ENCODE measurements at regions not wholly inside any gene's neighbourhood (a gene's known extent, or its start where the extent isn't known, plus 50 kb on each side); places are given as distances from the start of the nearest gene placed in this dataset.

GRCh38 chrX:115459883-115460880 lies 100.8 kb upstream of the PLS3 start:
- DNase-seq (ENCODE audit: low spot score) = no peak
- TF ChIP-seq, protein P1, sequence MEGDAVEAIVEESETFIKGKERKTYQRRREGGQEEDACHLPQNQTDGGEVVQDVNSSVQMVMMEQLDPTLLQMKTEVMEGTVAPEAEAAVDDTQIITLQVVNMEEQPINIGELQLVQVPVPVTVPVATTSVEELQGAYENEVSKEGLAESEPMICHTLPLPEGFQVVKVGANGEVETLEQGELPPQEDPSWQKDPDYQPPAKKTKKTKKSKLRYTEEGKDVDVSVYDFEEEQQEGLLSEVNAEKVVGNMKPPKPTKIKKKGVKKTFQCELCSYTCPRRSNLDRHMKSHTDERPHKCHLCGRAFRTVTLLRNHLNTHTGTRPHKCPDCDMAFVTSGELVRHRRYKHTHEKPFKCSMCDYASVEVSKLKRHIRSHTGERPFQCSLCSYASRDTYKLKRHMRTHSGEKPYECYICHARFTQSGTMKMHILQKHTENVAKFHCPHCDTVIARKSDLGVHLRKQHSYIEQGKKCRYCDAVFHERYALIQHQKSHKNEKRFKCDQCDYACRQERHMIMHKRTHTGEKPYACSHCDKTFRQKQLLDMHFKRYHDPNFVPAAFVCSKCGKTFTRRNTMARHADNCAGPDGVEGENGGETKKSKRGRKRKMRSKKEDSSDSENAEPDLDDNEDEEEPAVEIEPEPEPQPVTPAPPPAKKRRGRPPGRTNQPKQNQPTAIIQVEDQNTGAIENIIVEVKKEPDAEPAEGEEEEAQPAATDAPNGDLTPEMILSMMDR (IDR thresholded peaks at IDR 0.05; ENCODE audit: extremely low read depth, missing control alignments) = no peak

DNA sequence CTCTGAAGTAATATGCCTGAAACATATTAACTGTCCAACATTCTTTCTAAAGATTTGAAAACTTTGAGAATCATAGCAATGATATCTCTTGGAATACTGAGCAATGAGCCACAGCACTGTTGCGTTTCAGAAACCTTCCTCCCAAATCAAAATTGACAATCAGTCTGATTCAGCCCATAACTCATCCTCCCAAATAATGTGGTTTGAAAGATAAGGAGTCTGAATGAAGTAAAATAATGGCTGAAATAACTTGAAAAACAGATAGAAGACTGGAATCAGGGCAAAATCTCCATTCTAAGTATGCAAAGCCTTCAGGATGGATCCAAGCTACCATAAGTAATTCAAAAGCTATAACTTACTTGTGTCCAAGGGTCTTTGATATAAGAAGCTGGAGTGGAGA lies 98.6 kb upstream of the PLS3 start:
- no peak for DNase-seq (ENCODE audit: low spot score)
- TF ChIP-seq, protein P1 (IDR thresholded peaks at IDR 0.05; ENCODE audit: extremely low read depth, missing control alignments) = no peak

DNA sequence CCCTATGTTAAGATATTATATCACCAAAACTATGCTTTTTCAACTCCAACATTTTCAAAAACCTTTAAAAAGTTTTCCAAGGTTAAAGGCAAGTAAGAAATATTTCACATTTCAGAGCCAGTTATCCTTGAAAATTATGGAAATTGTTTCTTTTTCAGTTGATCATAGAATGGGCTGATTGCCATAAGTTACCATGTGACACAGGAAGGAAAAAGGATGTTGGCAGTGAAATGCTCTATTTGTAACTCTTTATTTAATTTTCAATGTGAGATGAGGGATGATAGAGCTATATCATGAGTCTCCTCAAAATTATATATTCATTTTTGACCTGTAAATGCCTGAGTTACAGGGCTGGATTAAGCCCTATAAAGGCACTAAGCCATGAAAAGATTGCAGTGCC lies 93.0 kb upstream of the PLS3 start:
- TF ChIP-seq, protein P1 (IDR thresholded peaks at IDR 0.05; ENCODE audit: extremely low read depth, missing control alignments) = no peak
- no peak for DNase-seq (ENCODE audit: low spot score)

- TF ChIP-seq, protein P1 (IDR thresholded peaks at IDR 0.05; ENCODE audit: extremely low read depth, missing control alignments) = no peak
- no peak for DNase-seq (ENCODE audit: low spot score)
Observed at GRCh38 chrX:115472131-115472530, 88.8 kb upstream of the PLS3 start.

- TF ChIP-seq, protein P1 (IDR thresholded peaks at IDR 0.05; ENCODE audit: extremely low read depth, missing control alignments) = no peak
- DNase-seq (ENCODE audit: low spot score) = no peak
Observed at GRCh38 chrX:115486510-115486909, 74.5 kb upstream of the PLS3 start.

DNA sequence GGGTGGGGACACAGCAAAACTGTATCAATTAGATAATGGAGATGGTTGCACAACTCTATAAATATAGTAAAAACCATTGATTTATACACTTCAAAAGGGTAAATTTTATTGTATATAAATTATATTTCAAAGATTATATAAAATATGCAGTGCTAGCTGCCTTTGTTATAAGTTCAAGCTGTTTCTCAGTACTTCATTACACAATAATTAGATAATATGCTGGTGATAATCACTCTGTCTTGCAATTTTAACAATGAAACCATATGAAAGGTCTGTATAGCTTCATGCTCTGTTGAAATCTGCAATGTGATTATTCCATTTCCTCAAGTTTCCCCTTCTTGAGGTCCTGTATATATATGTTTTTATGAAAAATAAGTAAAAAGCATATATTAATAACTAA lies 73.4 kb upstream of the PLS3 start:
- TF ChIP-seq, protein P1 (IDR thresholded peaks at IDR 0.05; ENCODE audit: extremely low read depth, missing control alignments) = no peak
- DNase-seq (ENCODE audit: low spot score) = no peak

DNA sequence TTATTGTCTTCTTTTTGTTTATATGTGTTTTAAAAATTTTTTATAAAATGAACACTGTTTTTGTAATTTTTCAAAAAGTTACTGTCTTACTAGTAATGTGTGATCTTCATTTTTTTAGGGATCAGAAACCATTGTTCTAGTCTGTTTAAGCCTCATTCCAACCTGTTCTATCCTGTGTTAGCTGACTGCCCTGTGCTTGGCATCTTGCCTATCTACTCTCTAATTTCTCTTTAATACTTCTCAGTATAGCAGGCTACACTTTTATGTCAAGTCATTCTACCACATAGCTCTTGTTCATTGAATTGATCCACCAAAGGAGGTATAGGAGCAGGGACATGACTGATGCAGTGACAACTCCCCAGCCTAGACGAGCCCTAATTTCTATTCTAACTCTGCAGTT lies 70.2 kb upstream of the PLS3 start:
- DNase-seq (ENCODE audit: low spot score) = no peak

More for the DNA sequence above, 70.2 kb upstream of the PLS3 start:
- TF ChIP-seq, protein P1 (IDR thresholded peaks at IDR 0.05; ENCODE audit: extremely low read depth, missing control alignments) = no peak
